T47D (cell line): ENCODE measurements at regions not wholly inside any gene's neighbourhood (a gene's known extent, or its start where the extent isn't known, plus 50 kb on each side); places are given as distances from the start of the nearest gene placed in this dataset.

ENCODE experiments used
- DNase-seq, 2 experiments: peaks; one replicate each; pipeline versions ENCODE4 v3.0.0 to v3.0.0-alpha.2; 2011 to 2012; ENCODE audit warnings: low read depth in 1 of 2, low spot score in 1 of 2
- JUND ChIP-seq: IDR thresholded peaks from 2 replicates; pipeline ENCODE4 v1.6.1; 2012; ENCODE audit warnings: low read depth
- in situ Hi-C: cut with HindIII; loops from 2 replicates; pipeline ENCODE4 v1.10.0; 2016; ENCODE audit warnings: low sequenced_read_pairs, low pct_unique_long_range_greater_than_20kb

DNA sequence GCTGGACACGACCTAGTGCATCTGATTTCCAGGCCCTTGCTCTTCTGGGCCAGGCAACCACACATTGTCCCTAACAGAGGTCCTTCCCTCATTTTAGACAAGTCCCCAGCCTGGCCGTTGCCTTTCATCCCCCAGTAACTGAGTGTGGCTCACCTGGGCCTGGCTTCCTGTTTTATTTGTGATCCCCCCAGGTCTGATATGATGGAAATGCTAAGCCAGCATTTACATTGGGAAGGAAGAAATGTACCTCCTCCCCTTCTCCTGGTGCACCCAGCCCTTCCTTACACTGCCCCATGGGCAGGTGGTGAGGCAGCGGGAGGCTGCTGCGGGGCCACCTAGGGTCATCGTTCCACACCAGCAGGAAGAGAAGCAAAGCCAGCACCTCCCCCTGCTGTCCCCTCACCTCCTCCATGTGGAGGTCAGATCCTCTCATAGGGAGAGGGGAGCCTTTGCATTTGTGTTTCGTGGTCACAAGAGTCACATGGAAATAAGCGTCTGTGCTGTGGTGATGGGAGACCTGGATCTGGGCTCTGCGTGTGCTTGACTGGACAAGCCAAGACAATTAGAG is 108.8 kb downstream of the GLRX3 start:
- in situ Hi-C loops, result no loop called here
- no peak for DNase-seq
- TF ChIP-seq JUND, result no peak

DNA sequence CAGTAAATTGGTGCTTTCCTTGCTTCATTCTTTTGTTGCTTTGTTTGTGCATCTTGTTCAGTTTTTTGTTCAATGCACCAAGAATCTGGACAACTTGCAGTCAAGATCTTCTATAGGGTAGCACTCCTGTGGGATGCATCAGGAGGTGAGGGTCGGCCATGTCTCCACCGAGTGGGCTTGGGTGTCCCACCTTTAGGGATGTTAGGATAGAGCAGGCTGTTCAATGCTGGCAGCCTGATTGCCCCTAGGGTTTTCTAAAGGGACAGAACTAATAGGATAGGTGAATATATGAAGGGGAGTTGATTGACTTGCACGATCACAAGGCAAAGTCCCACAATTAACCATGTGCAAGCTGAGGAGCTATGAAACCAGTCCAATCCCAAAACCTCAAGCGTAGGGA is 109.9 kb downstream of the GLRX3 start:
- no peak for TF ChIP-seq JUND
- no peak for DNase-seq
- in situ Hi-C loops, result no loop called here

DNA sequence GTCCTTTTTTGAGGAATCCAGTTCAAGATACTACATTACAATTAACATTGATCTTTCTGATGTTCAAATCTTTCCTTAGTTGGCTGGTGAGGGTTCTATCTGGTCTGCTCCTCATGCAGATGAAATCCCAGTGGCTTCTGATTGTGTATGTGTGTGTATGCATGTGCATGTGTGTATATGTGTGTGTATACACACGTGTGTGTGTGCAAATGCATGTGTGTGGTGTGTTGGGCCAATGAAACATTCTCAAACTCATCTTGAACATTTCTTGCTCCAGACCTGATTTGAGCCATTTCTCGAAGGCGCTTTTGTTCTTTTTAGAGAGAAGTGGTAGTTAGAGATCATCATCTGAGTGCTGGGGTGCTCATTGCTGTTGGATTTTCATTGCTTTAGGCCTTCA is 113.9 kb downstream of the GLRX3 start:
- no peak for TF ChIP-seq JUND
- in situ Hi-C loops, result no loop called here

DNA sequence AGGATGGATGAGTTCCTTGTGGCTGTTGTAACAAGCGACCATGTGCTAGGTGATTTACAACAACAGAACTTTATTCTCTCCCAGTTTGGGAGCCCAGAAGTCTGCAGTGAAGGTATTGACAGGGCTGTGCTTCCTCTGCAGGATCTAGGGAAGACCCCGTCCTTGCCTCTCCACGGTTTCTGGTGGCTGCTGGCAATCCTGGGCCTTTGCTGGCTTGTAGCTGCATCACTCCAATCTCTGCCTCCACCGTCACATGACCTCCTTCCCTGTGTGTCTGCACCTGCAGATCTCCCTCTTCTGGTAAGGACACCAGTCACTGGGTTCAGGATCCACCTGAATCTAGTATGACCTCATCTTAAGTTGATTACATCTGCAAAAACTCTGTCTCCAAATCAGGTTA is 115.6 kb downstream of the GLRX3 start:
- no peak for DNase-seq
- no peak for TF ChIP-seq JUND
- in situ Hi-C loops, result no loop called here

More for the DNA sequence above, 113.9 kb downstream of the GLRX3 start:
- DNase-seq, result no peak

DNA sequence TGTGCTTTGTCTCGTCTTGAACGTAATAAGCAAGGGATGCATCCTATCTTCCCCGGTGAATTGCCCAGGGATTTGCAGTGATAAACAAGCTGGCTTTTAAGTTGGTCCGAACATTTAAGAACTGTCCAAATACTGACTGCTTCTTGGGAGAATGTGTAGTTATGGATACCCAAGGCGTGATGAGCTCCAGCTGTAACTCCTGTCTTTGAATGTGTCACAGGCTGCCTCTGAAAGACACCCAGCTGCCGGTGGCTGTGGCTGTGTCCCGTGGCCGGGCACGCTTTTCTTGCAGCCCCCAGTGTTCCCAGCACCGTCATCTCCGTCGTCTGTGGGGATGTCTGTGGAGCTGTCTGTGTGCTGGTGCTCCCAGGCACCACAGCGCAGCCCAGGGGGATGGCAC is 118.1 kb downstream of the GLRX3 start:
- in situ Hi-C loops, result no loop called here
- DNase-seq, result peak in 1 of 2 experiments; percentile 26
- TF ChIP-seq JUND, result no peak

DNA sequence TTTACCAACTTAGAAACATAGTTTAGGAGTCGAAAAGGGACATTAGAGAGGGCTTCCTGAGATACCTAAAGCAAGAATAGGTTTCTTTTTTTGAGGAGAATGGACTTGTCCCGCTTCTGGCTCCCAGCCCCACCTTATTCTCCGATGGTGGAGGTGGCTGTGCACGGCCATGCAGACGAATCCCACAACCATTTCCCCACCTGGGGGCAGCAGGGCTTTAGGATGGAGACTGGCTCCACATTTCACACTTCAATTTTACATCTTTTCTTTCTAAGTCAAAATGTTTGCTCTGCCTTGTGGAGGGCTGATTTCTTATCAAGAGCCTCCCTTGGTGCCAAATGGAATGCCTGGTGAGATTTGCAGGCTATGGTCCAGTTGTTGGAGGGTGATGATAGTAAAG is 118.5 kb downstream of the GLRX3 start:
- in situ Hi-C loops, result no loop called here
- no peak for DNase-seq
- TF ChIP-seq JUND, result no peak

DNA sequence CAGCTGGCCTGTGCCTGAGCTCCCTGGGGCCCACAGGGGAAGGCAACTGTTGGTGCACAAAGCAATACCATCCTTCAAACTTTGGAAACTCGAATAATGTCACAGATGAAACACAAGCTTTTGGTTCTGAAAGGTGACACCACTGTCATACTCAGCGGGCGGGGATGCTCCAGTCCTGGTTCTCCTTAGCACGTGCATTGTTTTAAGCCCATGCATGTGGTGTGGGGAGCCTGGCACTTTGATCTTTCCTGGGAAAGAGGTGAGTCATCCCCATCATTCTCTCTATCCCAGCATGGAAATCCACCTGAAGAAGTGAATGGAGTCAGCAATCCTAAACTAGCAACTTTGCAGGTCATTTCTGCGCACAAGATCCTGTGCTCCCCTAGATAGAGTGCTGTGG is 119.6 kb downstream of the GLRX3 start:
- TF ChIP-seq JUND, result no peak
- in situ Hi-C loops, result no loop called here
- DNase-seq, result no peak

DNA sequence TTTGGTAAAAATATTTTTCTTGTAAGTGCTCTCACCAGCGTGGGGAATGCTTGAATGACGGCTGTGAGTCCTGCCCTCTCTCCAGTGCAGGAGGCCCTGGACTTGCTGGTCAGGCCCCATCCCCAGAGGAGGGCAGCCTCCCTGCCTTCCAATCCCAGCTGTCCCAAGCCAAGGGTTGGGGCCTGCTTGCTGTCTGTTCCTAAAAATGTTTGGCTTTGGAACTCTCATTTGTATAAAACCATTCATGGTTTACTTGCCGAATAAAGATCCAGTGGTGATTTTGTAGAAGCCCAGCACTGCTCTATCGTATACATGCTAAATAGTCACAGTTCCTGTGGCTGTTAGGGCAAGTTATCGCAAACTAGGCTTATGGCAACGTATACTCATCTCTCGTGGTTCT is 121.7 kb downstream of the GLRX3 start:
- in situ Hi-C loops, result no loop called here
- TF ChIP-seq JUND, result no peak
- DNase-seq, result no peak

DNA sequence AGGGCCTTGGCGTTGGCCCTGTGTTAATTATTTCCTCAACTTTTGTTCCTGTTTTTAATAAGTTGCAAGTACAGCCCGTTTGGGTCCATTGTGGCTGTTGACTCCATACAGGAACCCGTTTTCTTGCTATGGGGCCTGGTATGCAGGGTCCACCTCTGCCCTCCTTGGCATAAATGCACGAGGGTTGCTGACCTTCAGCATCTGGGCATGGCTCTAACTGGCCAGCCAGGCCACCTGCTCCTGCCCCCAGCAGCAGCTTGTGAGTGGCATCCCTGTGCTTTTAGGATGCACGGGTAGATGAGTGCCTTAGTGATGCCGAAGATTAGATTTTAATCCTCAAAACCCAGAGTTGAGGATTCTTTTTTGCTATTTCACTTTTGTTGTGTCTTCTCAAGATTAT is 123.2 kb downstream of the GLRX3 start:
- TF ChIP-seq JUND, result no peak
- DNase-seq, result no peak
- in situ Hi-C loops, result no loop called here

DNA sequence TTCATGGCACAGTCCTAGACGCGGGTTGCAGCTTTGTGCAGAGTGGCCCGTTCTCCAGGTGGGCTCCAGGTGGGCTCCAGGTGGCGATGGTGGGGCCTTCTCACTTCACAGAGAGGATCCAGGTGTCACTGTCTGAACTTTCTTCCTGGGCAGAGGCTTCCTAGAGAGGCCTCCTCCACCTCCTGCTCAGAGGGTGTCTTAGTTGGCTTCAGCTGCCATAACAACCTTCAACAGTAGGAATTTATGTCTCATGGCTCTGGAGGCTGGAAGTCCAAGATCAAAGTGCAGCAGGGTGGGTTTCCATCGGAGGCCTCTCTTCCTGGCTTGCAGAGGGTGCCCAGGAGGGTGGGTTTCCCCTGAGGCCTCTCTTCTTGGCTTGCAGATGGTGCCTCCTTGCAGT is 125.1 kb downstream of the GLRX3 start:
- TF ChIP-seq JUND, result no peak
- in situ Hi-C loops, result no loop called here
- DNase-seq, result no peak

DNA sequence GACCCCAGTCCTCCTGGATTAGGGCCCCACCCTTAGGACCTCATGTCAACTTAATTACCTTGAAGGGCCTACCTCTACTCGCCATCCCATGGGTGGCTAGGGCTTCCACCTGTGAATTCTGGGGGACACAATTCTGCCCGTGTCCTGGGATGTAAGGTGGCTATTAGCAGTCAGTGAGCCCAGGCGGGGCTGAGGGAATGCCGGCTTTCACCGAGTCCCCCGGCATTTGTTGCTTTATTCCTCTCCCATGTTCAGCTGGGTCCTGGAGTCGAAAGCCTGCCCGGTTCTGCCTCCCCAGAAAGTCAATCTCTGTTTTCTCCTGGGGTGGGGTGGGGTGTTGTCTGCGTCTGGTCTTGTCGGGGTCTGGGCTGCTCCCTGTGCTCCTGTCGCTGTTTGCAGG is 125.6 kb downstream of the GLRX3 start:
- in situ Hi-C loops, result no loop called here
- TF ChIP-seq JUND, result no peak
- DNase-seq, result no peak

DNA sequence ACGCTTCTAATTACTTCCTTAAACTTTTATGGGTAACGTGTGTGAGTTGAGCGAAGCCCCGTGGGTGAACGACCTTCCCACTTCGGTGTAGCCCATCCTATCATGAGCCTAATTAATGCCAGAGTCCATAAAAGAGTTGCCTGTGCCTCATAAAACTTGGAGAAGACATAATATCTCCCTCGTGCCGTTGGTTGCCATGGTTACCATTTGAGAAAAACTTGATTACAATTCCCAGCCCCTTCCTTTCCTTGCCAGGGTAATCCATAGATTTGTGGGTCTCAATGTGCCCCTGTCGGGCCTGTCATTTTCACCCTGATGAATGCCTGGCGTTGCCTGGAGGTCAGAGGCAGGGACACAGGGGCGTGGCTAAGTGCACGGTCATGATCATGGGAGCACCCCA is 127.1 kb downstream of the GLRX3 start:
- TF ChIP-seq JUND, result no peak
- in situ Hi-C loops, result no loop called here

DNA sequence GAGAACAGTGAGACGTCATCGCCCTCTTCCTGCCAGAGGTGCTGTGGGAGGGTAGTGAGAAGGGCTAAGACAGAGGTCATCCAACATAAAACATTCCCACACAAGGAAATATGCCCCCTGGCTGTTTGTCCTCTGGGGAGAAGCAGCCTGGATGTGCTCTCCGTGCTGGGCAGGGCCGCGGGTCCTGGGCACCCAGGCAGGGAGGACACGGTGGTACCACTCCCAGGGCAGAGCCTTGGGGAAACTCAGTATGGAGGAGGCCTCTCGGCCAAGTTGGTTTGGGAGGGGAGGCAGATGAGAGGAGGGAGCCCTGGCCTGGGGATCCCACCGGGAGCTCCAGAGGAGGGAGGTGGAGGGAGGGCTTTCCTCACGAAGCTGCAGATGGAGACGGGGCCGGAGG is 129.4 kb downstream of the GLRX3 start:
- in situ Hi-C loops, result no loop called here
- DNase-seq, result no peak
- TF ChIP-seq JUND, result no peak

More for the DNA sequence above, 127.1 kb downstream of the GLRX3 start:
- no peak for DNase-seq

DNA sequence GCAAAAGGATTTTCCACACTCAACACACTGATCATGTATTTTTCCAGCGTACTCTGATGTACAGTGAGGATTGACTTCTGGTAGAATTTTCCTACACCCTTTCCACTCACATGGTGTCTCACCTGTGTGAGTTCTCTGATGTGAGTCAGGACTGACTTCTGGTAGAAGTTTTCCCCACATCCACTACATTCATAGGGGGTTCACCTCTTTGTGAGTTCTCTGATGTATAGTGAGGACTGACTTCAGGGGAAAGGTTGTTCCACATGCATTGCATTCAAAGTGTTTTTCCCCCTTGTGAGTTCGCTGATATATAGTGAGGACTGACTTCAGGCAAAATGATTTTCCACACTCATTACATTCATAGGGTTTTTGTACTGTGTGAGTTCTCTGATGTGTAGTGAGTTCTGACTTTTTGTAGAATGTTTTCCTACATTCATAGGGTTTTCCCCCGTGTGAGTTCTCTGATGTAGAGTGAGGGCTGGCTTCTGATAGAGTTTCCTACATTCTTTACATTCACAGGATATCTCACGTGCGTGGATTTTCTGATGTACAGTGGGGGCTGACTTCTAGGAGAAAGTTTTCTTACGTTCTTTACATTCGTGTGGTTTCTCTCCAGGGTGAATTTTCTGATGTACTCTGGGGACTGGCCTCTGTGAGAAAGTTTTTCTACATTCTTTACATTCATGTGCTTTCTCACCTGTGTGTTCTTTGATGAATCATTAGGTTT is 146.5 kb downstream of the GLRX3 start:
- DNase-seq, result no peak
- in situ Hi-C loops, result no loop called here
- no peak for TF ChIP-seq JUND
